ENCODE measurements at regions not wholly inside any gene's neighbourhood (a gene's known extent, or its start where the extent isn't known, plus 50 kb on each side); places are given as distances from the start of the nearest gene placed in this dataset.

- no peak for DNase-seq
- no peaks in the 10 kb centered on the region for H3K36me3 ChIP-seq (ENCODE audit: insufficient read depth in 1 of 2, low read depth in 1 of 2)
- TF ChIP-seq CTCF (IDR thresholded peaks at IDR 0.05) = no peak
- peak in 1 of 4 donors; percentile 50 for ATAC-seq
- intact Hi-C loops (cut with DNase I) = no loop called here
- H3K4me3 ChIP-seq = no peak overlapping the region
- no peaks in the 10 kb centered on the region for H3K9me3 ChIP-seq
- no peaks in the 10 kb centered on the region for H3K4me1 ChIP-seq
- no peaks in the 10 kb centered on the region for H3K27me3 ChIP-seq (ENCODE audit: insufficient read depth in 3 of 3, low read length in 2 of 3)
- 66 to 73% (median 67%) methylated on average over 5 of the region's 5 CpGs for WGBS, 3 donors
- no peak overlapping the region for H3K27ac ChIP-seq
These were observed 462.5 kb downstream of the CDH26 start for GRCh38 chr20:60420676-60421229.

- no peak for TF ChIP-seq CTCF (IDR thresholded peaks at IDR 0.05)
- WGBS, 3 donors = 93 to 97% (median 96%) methylated on average over 7 of the region's 7 CpGs
- ATAC-seq (no peak), DNase-seq (no peak)
- Histone ChIP-seq H3K36me3 (ENCODE audit: insufficient read depth in 1 of 2, low read depth in 1 of 2) (no peaks in the 10 kb centered on the region), H3K4me3 (no peak overlapping the region), H3K27ac (no peak overlapping the region), H3K27me3 (ENCODE audit: insufficient read depth in 3 of 3, low read length in 2 of 3) (no peaks in the 10 kb centered on the region), H3K4me1 (no peaks in the 10 kb centered on the region), H3K9me3 (no peaks in the 10 kb centered on the region)
- intact Hi-C loops (cut with DNase I) = no loop called here
These were observed 464.6 kb downstream of the CDH26 start for GRCh38 chr20:60422848-60423247.

GRCh38 chr20:60424267-60424902 lies 466.2 kb downstream of the CDH26 start:
- 39 to 57% (median 49%) methylated on average over 4 of the region's 4 CpGs for WGBS, 3 donors
- no peak for TF ChIP-seq CTCF (IDR thresholded peaks at IDR 0.05)
- no peak for ATAC-seq
- H3K27ac ChIP-seq = no peak overlapping the region
- no peaks in the 10 kb centered on the region for H3K27me3 ChIP-seq (ENCODE audit: insufficient read depth in 3 of 3, low read length in 2 of 3)
- no peaks in the 10 kb centered on the region for H3K4me1 ChIP-seq
- no peaks in the 10 kb centered on the region for H3K36me3 ChIP-seq (ENCODE audit: insufficient read depth in 1 of 2, low read depth in 1 of 2)
- no peak overlapping the region for H3K4me3 ChIP-seq
- no peaks in the 10 kb centered on the region for H3K9me3 ChIP-seq
- intact Hi-C loops (cut with DNase I) = no loop called here
- no peak for DNase-seq

- Histone ChIP-seq H3K27me3 (ENCODE audit: insufficient read depth in 3 of 3, low read length in 2 of 3) (no peaks in the 10 kb centered on the region), H3K27ac (no peak overlapping the region), H3K4me3 (no peak overlapping the region), H3K36me3 (ENCODE audit: insufficient read depth in 1 of 2, low read depth in 1 of 2) (no peaks in the 10 kb centered on the region), H3K4me1 (no peaks in the 10 kb centered on the region), H3K9me3 (no peaks in the 10 kb centered on the region)
- no peak for ATAC-seq
- TF ChIP-seq CTCF (IDR thresholded peaks at IDR 0.05) = no peak
- DNase-seq = no peak
- intact Hi-C loops (cut with DNase I) = no loop called here
- 97 to 99% (median 97%) methylated on average over 6 of the region's 6 CpGs for WGBS, 3 donors
These were observed 469.3 kb downstream of the CDH26 start for GRCh38 chr20:60427516-60427915.

- H3K36me3 ChIP-seq (ENCODE audit: insufficient read depth in 1 of 2, low read depth in 1 of 2) = no peaks in the 10 kb centered on the region
- intact Hi-C loops (cut with DNase I) = no loop called here
- no peak overlapping the region for H3K4me3 ChIP-seq
- no peaks in the 10 kb centered on the region for H3K27me3 ChIP-seq (ENCODE audit: insufficient read depth in 3 of 3, low read length in 2 of 3)
- DNase-seq = no peak
- ATAC-seq = no peak
- H3K27ac ChIP-seq = no peak overlapping the region
- no peaks in the 10 kb centered on the region for H3K9me3 ChIP-seq
- TF ChIP-seq CTCF (IDR thresholded peaks at IDR 0.05) = no peak
- 66 to 73% (median 71%) methylated on average over 2 of the region's 2 CpGs for WGBS, 3 donors
- H3K4me1 ChIP-seq = no peaks in the 10 kb centered on the region
These were observed 470.4 kb downstream of the CDH26 start for GRCh38 chr20:60428651-60429050.
